GM23338 (cell line): ENCODE measurements at regions not wholly inside any gene's neighbourhood (a gene's known extent, or its start where the extent isn't known, plus 50 kb on each side); places are given as distances from the start of the nearest gene placed in this dataset.

ENCODE experiments used
- ATAC-seq: fragments of 200-7000 bp; cut with Tn5 transposase; 3 replicates; pipeline ENCODE4 v1.9.1; 2020
- DNase-seq: peaks from one replicate; pipeline ENCODE4 v3.0.0-alpha.2; 2015; ENCODE audit warnings: low spot score
- H2AFZ ChIP-seq: fragments of 200-600 bp; sonication (generic); 2 replicates; pipeline ENCODE4 v1.8.0; 2016; ENCODE audit warnings: antibody characterized with exemption, mild to moderate bottlenecking, moderate library complexity
- H3F3A ChIP-seq: fragments of 200-600 bp; sonication (generic); replicated peaks from 2 replicates; pipeline ENCODE4 v1.8.0; 2017; ENCODE audit warnings: antibody characterized with exemption, mixed run types, low read depth
- H3K27ac ChIP-seq: fragments of 200-600 bp; sonication (generic); 2 replicates; pipeline ENCODE4 v1.6.1; 2016; ENCODE audit warnings: low read depth
- H3K27me3 ChIP-seq: fragments of 200-600 bp; sonication (generic); 2 replicates; pipeline ENCODE4 v1.8.0; 2016; ENCODE audit warnings: mild to moderate bottlenecking, mixed run types, moderate library complexity; ENCODE audit not compliant: insufficient read depth
- H3K36me3 ChIP-seq: fragments of 200-600 bp; sonication (generic); 2 replicates; pipeline ENCODE4 v1.8.0; 2016; ENCODE audit warnings: mild to moderate bottlenecking; ENCODE audit not compliant: insufficient read depth
- H3K4me1 ChIP-seq: fragments of 200-600 bp; sonication (generic); 2 replicates; pipeline ENCODE4 v1.8.0; 2016; ENCODE audit warnings: mild to moderate bottlenecking, moderate library complexity; ENCODE audit not compliant: insufficient read depth
- H3K4me2 ChIP-seq: fragments of 200-600 bp; sonication (generic); 2 replicates; pipeline ENCODE4 v1.7.1; 2017; ENCODE audit warnings: mixed run types
- H3K4me3 ChIP-seq: fragments of 200-600 bp; sonication (generic); 2 replicates; pipeline ENCODE4 v1.6.1; 2016; ENCODE audit warnings: mixed run types
- H3K79me2 ChIP-seq: fragments of 200-600 bp; sonication (generic); replicated peaks from 2 replicates; pipeline ENCODE4 v1.8.0; 2017; ENCODE audit warnings: mild to moderate bottlenecking; ENCODE audit not compliant: insufficient read depth
- H3K9me2 ChIP-seq: fragments of 200-600 bp; sonication (generic); 2 replicates; pipeline ENCODE4 v1.8.0; 2017; ENCODE audit not compliant: insufficient read depth
- H4K20me1 ChIP-seq: fragments of 200-600 bp; sonication (generic); replicated peaks from 2 replicates; pipeline ENCODE4 v1.8.0; 2017; ENCODE audit warnings: mild to moderate bottlenecking; ENCODE audit not compliant: insufficient read depth
- H3K27ac Mint-ChIP-seq: 2 replicates; pipeline ENCODE4 v1.8.0; 2020; ENCODE audit warnings: inconsistent platforms, mild to moderate bottlenecking, moderate library complexity, mixed read lengths
- H3K27me3 Mint-ChIP-seq: 3 replicates; pipeline ENCODE4 v1.8.0; 2022; ENCODE audit warnings: low read depth, mild to moderate bottlenecking, moderate library complexity, mixed read lengths, inconsistent platforms; ENCODE audit not compliant: insufficient read depth, poor library complexity
- H3K36me3 Mint-ChIP-seq: 3 replicates; pipeline ENCODE4 v1.8.0; 2021; ENCODE audit warnings: low read depth, mild to moderate bottlenecking, inconsistent platforms, moderate library complexity, mixed read lengths
- H3K4me1 Mint-ChIP-seq: 3 replicates; pipeline ENCODE4 v1.8.0; 2020; ENCODE audit warnings: mild to moderate bottlenecking, inconsistent platforms, mixed read lengths
- H3K4me3 Mint-ChIP-seq: 3 replicates; pipeline ENCODE4 v1.8.0; 2021; ENCODE audit warnings: moderate library complexity, mild to moderate bottlenecking, inconsistent platforms, mixed read lengths
- H3K9me3 Mint-ChIP-seq: 3 replicates; pipeline ENCODE4 v1.8.0; 2020; ENCODE audit warnings: moderate library complexity, mild to moderate bottlenecking, inconsistent platforms, mixed read lengths
- CREB1 ChIP-seq: fragments of 250-450 bp; sonication (Bioruptor Pico); IDR thresholded peaks from 2 replicates; pipeline ENCODE4 v1.5.0; 2020; ENCODE audit warnings: low read depth, mild to moderate bottlenecking, moderate library complexity
- CTCF ChIP-seq, 2 experiments: fragments of 200-600 bp in 1 of 2; sonication (generic) in 1 of 2; conservative IDR thresholded peaks; 2 replicates each; pipeline versions ENCODE4 v1.5.1 to v1.6.1; 2016 to 2017; ENCODE audit warnings: antibody characterized with exemption in 2 of 2, low read depth in 2 of 2, mild to moderate bottlenecking in 2 of 2, moderate library complexity in 1 of 2
- ETS1 ChIP-seq: IDR thresholded peaks from 2 replicates; pipeline ENCODE4 v1.6.1; 2016; ENCODE audit warnings: antibody characterized with exemption
- EZH2 ChIP-seq: fragments of 200-600 bp; sonication (generic); IDR thresholded peaks from one replicate; pipeline ENCODE4 v1.8.0; 2017; ENCODE audit warnings: antibody characterized with exemption, mild to moderate bottlenecking, low read depth; ENCODE audit not compliant: unreplicated experiment
- EZH2phosphoT487 ChIP-seq: fragments of 200-600 bp; sonication (generic); IDR thresholded peaks from one replicate; pipeline ENCODE4 v1.8.1; 2018; ENCODE audit warnings: antibody characterized with exemption; ENCODE audit not compliant: unreplicated experiment
- JUNB ChIP-seq: IDR thresholded peaks from one replicate; pipeline ENCODE4 v1.6.1; 2016; ENCODE audit warnings: antibody characterized with exemption; ENCODE audit not compliant: unreplicated experiment
- NANOG ChIP-seq: IDR thresholded peaks from 2 replicates; pipeline ENCODE4 v1.6.1; 2016; ENCODE audit warnings: antibody characterized with exemption, borderline replicate concordance
- POLR2AphosphoS5 ChIP-seq: IDR thresholded peaks from 2 replicates; pipeline ENCODE4 v1.6.1; 2016; ENCODE audit warnings: antibody characterized with exemption, low read depth
- REST ChIP-seq: IDR thresholded peaks from one replicate; pipeline ENCODE4 v1.6.1; 2018; ENCODE audit warnings: antibody characterized with exemption; ENCODE audit not compliant: unreplicated experiment
- STAT1 ChIP-seq: IDR thresholded peaks from one replicate; pipeline ENCODE4 v1.6.1; 2016; ENCODE audit warnings: antibody characterized with exemption; ENCODE audit not compliant: unreplicated experiment
- ZNF114 ChIP-seq: fragments of 250-450 bp; sonication (Bioruptor Pico); IDR thresholded peaks from 2 replicates; pipeline ENCODE4 v1.5.0; 2020; ENCODE audit warnings: mild to moderate bottlenecking, moderate library complexity
- ZNF331 ChIP-seq: fragments of 250-450 bp; sonication (Bioruptor Pico); IDR thresholded peaks from 2 replicates; pipeline ENCODE4 v1.5.0; 2020; ENCODE audit warnings: low read depth, mild to moderate bottlenecking, moderate library complexity
- ZNF462 ChIP-seq: fragments of 250-450 bp; sonication (Bioruptor Pico); IDR thresholded peaks from 2 replicates; pipeline ENCODE4 v1.5.0; 2020; ENCODE audit warnings: mild to moderate bottlenecking, moderate library complexity

- H3K4me1 ChIP-seq = peaks cover 19% of the 10 kb centered on the region
- DNase-seq = no peak
- no peak overlapping the region for H3K4me3 Mint-ChIP-seq
- peaks cover 8% of the 10 kb centered on the region for H3K27me3 Mint-ChIP-seq
- no peak for ATAC-seq
- no peaks in the 10 kb centered on the region for H3K9me2 ChIP-seq
- H3K4me1 Mint-ChIP-seq = peaks cover 19% of the 10 kb centered on the region
- H3K79me2 ChIP-seq = no peaks in the 10 kb centered on the region
- H3K9me3 Mint-ChIP-seq = peaks cover 6% of the 10 kb centered on the region; the same call in 2 of the 3 replicates
- H3K27me3 ChIP-seq = no peaks in the 10 kb centered on the region
- TF ChIP-seq ZNF331 (CRISPR knock-in tag) = no peak
- TF ChIP-seq REST = no peak
- TF ChIP-seq EZH2phosphoT487 = no peak
- no peak for TF ChIP-seq CTCF (conservative IDR thresholded peaks at IDR 0.05; ENCODE audit: low read depth in 2 of 2)
- TF ChIP-seq ETS1 = no peak
- no peak for TF ChIP-seq ZNF114
- no peak for TF ChIP-seq EZH2
- TF ChIP-seq POLR2AphosphoS5 = no peak
- TF ChIP-seq NANOG = no peak
- TF ChIP-seq JUNB = no peak
- TF ChIP-seq STAT1 = no peak
- no peak for TF ChIP-seq ZNF462 (CRISPR knock-in tag)
- TF ChIP-seq CREB1 (CRISPR knock-in tag) = no peak
- H3K36me3 Mint-ChIP-seq = peaks cover 5% of the 10 kb centered on the region
- H3K4me3 ChIP-seq = no peak overlapping the region
- H4K20me1 ChIP-seq = no peaks in the 10 kb centered on the region
- no peak overlapping the region for H3K27ac ChIP-seq
- no peak overlapping the region for H3K4me2 ChIP-seq
- H3F3A ChIP-seq = no peaks in the 10 kb centered on the region
- H3K36me3 ChIP-seq = no peaks in the 10 kb centered on the region
- no peak overlapping the region for H3K27ac Mint-ChIP-seq
- H2AFZ ChIP-seq = peak overlapping the region; percentile 81; the same call in 1 of the 2 replicates
Measured at GRCh38 chr18:32867330-32867729, 94.5 kb upstream of the KLHL14 start.
